HS-5 (cell line): ENCODE measurements at regions not wholly inside any gene's neighbourhood (a gene's known extent, or its start where the extent isn't known, plus 50 kb on each side); places are given as distances from the start of the nearest gene placed in this dataset.

ENCODE experiments used
- DNase-seq: peaks from one replicate; pipeline ENCODE4 v3.0.0-alpha.2; 2012; ENCODE audit warnings: low read depth

- no peak for DNase-seq
Observed at GRCh38 chr2:121969166-121969565, 213.7 kb downstream of the TSN start.

GRCh38 chr2:121969766-121970639, 214.6 kb downstream of the TSN start:
- no peak for DNase-seq

- DNase-seq = no peak
Observed at GRCh38 chr2:121972203-121972602, 216.8 kb downstream of the TSN start.

- peak; percentile 74 for DNase-seq
Observed at GRCh38 chr2:121974897-121975661, 219.6 kb downstream of the TSN start.

- no peak for DNase-seq
Observed at GRCh38 chr2:121976926-121977325, 221.5 kb downstream of the TSN start.

- no peak for DNase-seq
Observed at GRCh38 chr2:121977326-121977725, 221.9 kb downstream of the TSN start.

- DNase-seq = no peak
Observed at GRCh38 chr2:121992700-121993099, 237.2 kb downstream of the TSN start.

- DNase-seq = no peak
Observed at GRCh38 chr2:121993682-121994081, 238.2 kb downstream of the TSN start.

- DNase-seq = no peak
Observed at GRCh38 chr2:121994238-121995206, 239.1 kb downstream of the TSN start.

GRCh38 chr2:121998751-121999150, 243.3 kb downstream of the TSN start:
- no peak for DNase-seq

GRCh38 chr2:121999264-121999663, 243.8 kb downstream of the TSN start:
- no peak for DNase-seq

- DNase-seq = no peak
Observed at GRCh38 chr2:122000556-122001340, 245.3 kb downstream of the TSN start.

GRCh38 chr2:122001441-122001874, 246.0 kb downstream of the TSN start:
- no peak for DNase-seq

GRCh38 chr2:122003196-122003940, 247.9 kb downstream of the TSN start:
- DNase-seq = no peak

- no peak for DNase-seq
Observed at GRCh38 chr2:122007126-122007525, 251.7 kb downstream of the TSN start.

GRCh38 chr2:122007577-122007976, 252.1 kb downstream of the TSN start:
- no peak for DNase-seq

- no peak for DNase-seq
Observed at GRCh38 chr2:122009561-122009960, 254.1 kb downstream of the TSN start.

GRCh38 chr2:122011493-122012270, 256.2 kb downstream of the TSN start:
- peak; percentile 25 for DNase-seq

GRCh38 chr2:122018736-122019135, 263.3 kb downstream of the TSN start:
- DNase-seq = no peak

GRCh38 chr2:122019724-122020123, 264.3 kb downstream of the TSN start:
- DNase-seq = no peak
